ENCODE measurements at regions not wholly inside any gene's neighbourhood (a gene's known extent, or its start where the extent isn't known, plus 50 kb on each side); places are given as distances from the start of the nearest gene placed in this dataset.
A peak's percentile ranks its signal among the peaks of the same experiment; 100 is the strongest.

DNA sequence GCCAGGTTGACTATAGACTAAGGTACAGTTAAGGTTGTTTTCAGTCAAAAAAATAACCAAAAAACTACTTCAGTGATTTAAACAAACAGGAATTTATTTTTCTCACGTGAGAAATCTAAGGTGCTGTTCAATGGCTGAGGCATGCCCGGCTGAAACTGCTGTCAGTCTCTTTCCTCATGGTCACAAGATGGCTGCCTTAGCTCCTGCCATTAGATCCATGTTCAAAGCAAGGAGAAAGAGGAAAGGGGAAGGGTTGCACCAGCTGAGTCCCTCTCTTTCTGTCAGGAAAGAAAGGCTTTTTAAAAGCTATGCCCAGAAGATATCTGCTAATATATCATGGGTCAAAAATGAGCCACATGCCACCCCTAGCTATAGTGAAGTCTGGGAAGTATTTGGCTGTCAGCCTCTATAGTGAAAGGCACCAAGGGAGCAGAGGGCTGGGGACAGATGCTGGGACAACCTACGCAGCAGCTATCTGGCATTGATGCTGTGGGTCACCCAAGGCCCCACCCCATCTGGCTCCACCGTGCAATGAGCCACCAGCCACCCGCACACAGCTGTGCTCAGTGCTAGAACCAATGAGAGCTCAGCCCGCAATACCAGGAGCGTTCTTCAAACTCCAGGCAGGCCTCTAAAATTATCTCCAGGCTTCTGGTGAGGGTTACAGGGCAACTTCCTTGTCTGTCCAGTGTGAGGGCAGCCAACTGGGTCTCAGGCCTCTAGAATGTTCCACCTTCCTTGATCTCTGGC is 64.7 kb upstream of the GATA2 start:
- Histone ChIP-seq H3K27me3 (ENCODE audit: control insufficient read depth in 3 of 3, insufficient read depth in 3 of 3, low read depth in 1 of 3, low read length in 3 of 3) (peaks cover 0 to 64% (median 23%) of the 10 kb centered on the region in 3 experiments), H3K23ac (ENCODE audit: low read depth, low read length, poor library complexity) (no peak overlapping the region), H3K4me1 (ENCODE audit: control insufficient read depth in 2 of 2, insufficient read depth in 1 of 2, low read depth in 1 of 2, low read length in 2 of 2) (no peaks in the 10 kb centered on the region), H3K18ac (ENCODE audit: low read length) (no peak overlapping the region), H3K9me3 (replicated peaks in 1 of 2; ENCODE audit: control insufficient read depth in 2 of 2, insufficient read depth in 1 of 2, low read depth in 1 of 2, low read length in 2 of 2) (no peaks in the 10 kb centered on the region), H3K4ac (ENCODE audit: low read length) (no peak overlapping the region), H3K4me2 (ENCODE audit: insufficient read depth, low read length, poor library complexity, severe bottlenecking) (no peak overlapping the region), H3K27ac (replicated peaks; ENCODE audit: low read length) (no peak overlapping the region), H2BK120ac (ENCODE audit: low read depth, low read length) (no peak overlapping the region), H3K36me3 (replicated peaks in 1 of 2; ENCODE audit: control insufficient read depth in 2 of 2, insufficient read depth in 2 of 2, low read length in 2 of 2) (no peaks in the 10 kb centered on the region), H3K4me3 (ENCODE audit: low read length in 2 of 2) (no peak overlapping the region), H3K9ac (ENCODE audit: low read depth, low read length, poor library complexity) (no peak overlapping the region), H2AK5ac (ENCODE audit: low read depth, low read length) (no peak overlapping the region), H3K79me1 (ENCODE audit: low read depth, low read length) (no peaks in the 10 kb centered on the region), H4K91ac (ENCODE audit: low read depth, low read length, poor library complexity) (no peak overlapping the region), H2AFZ (ENCODE audit: low read length) (no peak overlapping the region), H2BK12ac (ENCODE audit: low read length) (no peak overlapping the region), H4K8ac (ENCODE audit: low read depth, low read length) (no peak overlapping the region), H3K14ac (ENCODE audit: low read length) (no peak overlapping the region), H2BK15ac (ENCODE audit: low read length) (no peak overlapping the region), H2BK5ac (ENCODE audit: low read length) (no peak overlapping the region)
- DNase-seq (ENCODE audit: low spot score), result no peak
- WGBS, 2 donors (ENCODE audit: extremely low coverage in 2 of 2, insufficient read length in 2 of 2, insufficient replicate concordance in 1 of 2), result no CpG with 5 or more reads among the region's 7 CpGs

DNA sequence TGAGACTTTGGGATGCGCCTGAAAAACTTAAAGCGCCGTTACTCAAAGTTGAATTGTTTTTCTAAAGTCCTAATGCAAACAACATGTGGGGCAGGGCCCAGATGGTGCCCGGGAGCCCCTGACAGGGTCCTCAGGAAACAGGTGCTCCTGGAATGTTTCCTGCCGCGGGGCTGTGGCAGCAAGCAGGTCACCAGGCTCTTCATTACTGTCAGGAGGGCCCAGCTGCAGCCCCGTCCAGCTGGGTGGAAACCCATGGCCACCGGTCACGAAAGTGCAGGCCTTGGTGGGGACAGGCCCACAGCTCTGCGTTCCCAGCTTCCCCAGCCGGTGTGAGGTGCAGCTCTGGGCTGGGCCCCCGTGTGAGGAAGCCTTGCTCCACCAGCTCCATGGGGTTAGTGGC is 63.9 kb upstream of the GATA2 start:
- no peak overlapping the region for H4K91ac ChIP-seq (ENCODE audit: low read depth, low read length, poor library complexity)
- H3K36me3 ChIP-seq (replicated peaks in 1 of 2; ENCODE audit: control insufficient read depth in 2 of 2, insufficient read depth in 2 of 2, low read length in 2 of 2), result no peaks in the 10 kb centered on the region
- H3K4ac ChIP-seq (ENCODE audit: low read length), result no peak overlapping the region
- no peak overlapping the region for H2BK12ac ChIP-seq (ENCODE audit: low read length)
- H3K4me3 ChIP-seq (ENCODE audit: low read length in 2 of 2), result no peak overlapping the region
- H2AK5ac ChIP-seq (ENCODE audit: low read depth, low read length), result no peak overlapping the region
- H3K18ac ChIP-seq (ENCODE audit: low read length), result no peak overlapping the region
- DNase-seq (ENCODE audit: low spot score), result no peak
- H2BK15ac ChIP-seq (ENCODE audit: low read length), result no peak overlapping the region
- no peaks in the 10 kb centered on the region for H3K79me1 ChIP-seq (ENCODE audit: low read depth, low read length)
- H3K27ac ChIP-seq (replicated peaks; ENCODE audit: low read length), result no peak overlapping the region
- no peaks in the 10 kb centered on the region for H3K4me1 ChIP-seq (ENCODE audit: control insufficient read depth in 2 of 2, insufficient read depth in 1 of 2, low read depth in 1 of 2, low read length in 2 of 2)
- H3K27me3 ChIP-seq (ENCODE audit: control insufficient read depth in 3 of 3, insufficient read depth in 3 of 3, low read depth in 1 of 3, low read length in 3 of 3), result peaks cover 0 to 61% (median 23%) of the 10 kb centered on the region in 3 experiments
- no peak overlapping the region for H3K4me2 ChIP-seq (ENCODE audit: insufficient read depth, low read length, poor library complexity, severe bottlenecking)
- WGBS, 2 donors (ENCODE audit: extremely low coverage in 2 of 2, insufficient read length in 2 of 2, insufficient replicate concordance in 1 of 2), result no CpG with 5 or more reads among the region's 12 CpGs
- H3K14ac ChIP-seq (ENCODE audit: low read length), result no peak overlapping the region
- H3K9me3 ChIP-seq (replicated peaks in 1 of 2; ENCODE audit: control insufficient read depth in 2 of 2, insufficient read depth in 1 of 2, low read depth in 1 of 2, low read length in 2 of 2), result no peaks in the 10 kb centered on the region
- H3K9ac ChIP-seq (ENCODE audit: low read depth, low read length, poor library complexity), result no peak overlapping the region
- no peak overlapping the region for H4K8ac ChIP-seq (ENCODE audit: low read depth, low read length)
- H2BK5ac ChIP-seq (ENCODE audit: low read length), result no peak overlapping the region
- no peak overlapping the region for H2AFZ ChIP-seq (ENCODE audit: low read length)
- no peak overlapping the region for H2BK120ac ChIP-seq (ENCODE audit: low read depth, low read length)
- H3K23ac ChIP-seq (ENCODE audit: low read depth, low read length, poor library complexity), result no peak overlapping the region

DNA sequence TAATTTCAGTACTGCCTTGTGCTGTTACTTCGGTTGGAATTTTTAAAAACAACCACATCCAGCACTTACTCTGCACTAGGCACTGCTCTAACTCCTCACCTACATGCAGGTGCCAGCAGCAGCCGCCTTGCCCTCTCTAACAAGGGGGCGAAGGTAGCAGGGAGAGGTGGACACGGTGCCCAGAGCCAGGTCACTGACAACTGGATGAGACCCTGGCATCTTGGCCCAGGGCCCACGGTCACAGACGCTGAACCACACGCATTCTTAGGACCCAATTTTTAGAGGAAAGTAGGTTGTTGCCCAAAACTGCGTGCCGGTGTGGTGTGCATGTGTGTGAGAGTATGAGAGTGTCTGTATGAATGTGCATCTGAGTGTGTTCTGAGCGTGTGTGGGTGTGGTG is 63.4 kb upstream of the GATA2 start:
- Histone ChIP-seq H3K9ac (ENCODE audit: low read depth, low read length, poor library complexity) (no peak overlapping the region), H4K91ac (ENCODE audit: low read depth, low read length, poor library complexity) (no peak overlapping the region), H3K23ac (ENCODE audit: low read depth, low read length, poor library complexity) (no peak overlapping the region), H2AFZ (ENCODE audit: low read length) (no peak overlapping the region), H2BK15ac (ENCODE audit: low read length) (peak overlapping the region; percentile 81), H3K36me3 (replicated peaks in 1 of 2; ENCODE audit: control insufficient read depth in 2 of 2, insufficient read depth in 2 of 2, low read length in 2 of 2) (no peaks in the 10 kb centered on the region), H2BK12ac (ENCODE audit: low read length) (peak overlapping the region; percentile 33), H3K9me3 (replicated peaks in 1 of 2; ENCODE audit: control insufficient read depth in 2 of 2, insufficient read depth in 1 of 2, low read depth in 1 of 2, low read length in 2 of 2) (no peaks in the 10 kb centered on the region), H3K79me1 (ENCODE audit: low read depth, low read length) (no peaks in the 10 kb centered on the region), H2AK5ac (ENCODE audit: low read depth, low read length) (peak overlapping the region; percentile 79), H2BK120ac (ENCODE audit: low read depth, low read length) (no peak overlapping the region), H3K4me2 (ENCODE audit: insufficient read depth, low read length, poor library complexity, severe bottlenecking) (no peak overlapping the region), H3K27me3 (ENCODE audit: control insufficient read depth in 3 of 3, insufficient read depth in 3 of 3, low read depth in 1 of 3, low read length in 3 of 3) (peaks cover 0 to 62% (median 21%) of the 10 kb centered on the region in 3 experiments), H4K8ac (ENCODE audit: low read depth, low read length) (no peak overlapping the region), H3K27ac (replicated peaks; ENCODE audit: low read length) (no peak overlapping the region), H3K18ac (ENCODE audit: low read length) (peak overlapping the region; percentile 50), H3K4me1 (ENCODE audit: control insufficient read depth in 2 of 2, insufficient read depth in 1 of 2, low read depth in 1 of 2, low read length in 2 of 2) (no peaks in the 10 kb centered on the region), H2BK5ac (ENCODE audit: low read length) (no peak overlapping the region), H3K4me3 (ENCODE audit: low read length in 2 of 2) (no peak overlapping the region), H3K4ac (ENCODE audit: low read length) (no peak overlapping the region), H3K14ac (ENCODE audit: low read length) (no peak overlapping the region)
- no peak for DNase-seq (ENCODE audit: low spot score)
- 100% methylated on average over 1 of the region's 10 CpGs; no CpG with 5 or more reads in 1 of the 2 donors for WGBS, 2 donors (ENCODE audit: extremely low coverage in 2 of 2, insufficient read length in 2 of 2, insufficient replicate concordance in 1 of 2)

DNA sequence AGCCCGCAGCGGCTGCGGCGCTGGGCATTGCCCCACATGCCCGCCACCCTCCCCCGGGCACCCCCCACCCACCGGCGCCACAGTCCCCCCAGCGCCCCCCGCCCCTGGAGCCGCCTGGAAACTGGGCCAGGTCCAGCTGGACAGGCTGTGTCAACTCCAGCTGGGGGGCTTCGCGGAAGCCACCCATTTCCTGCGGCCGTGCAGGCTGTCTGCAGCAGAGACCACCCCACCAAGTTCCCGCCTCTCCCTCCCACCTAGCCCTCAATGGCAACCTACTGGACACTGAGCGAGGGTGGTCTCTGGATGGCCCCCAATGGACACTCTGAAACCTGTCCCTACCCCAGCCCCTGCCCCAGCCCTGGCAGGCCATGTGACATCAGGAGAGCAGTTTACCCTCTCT is 62.8 kb upstream of the GATA2 start:
- Histone ChIP-seq H3K79me1 (ENCODE audit: low read depth, low read length) (no peaks in the 10 kb centered on the region), H2AK5ac (ENCODE audit: low read depth, low read length) (peak overlapping the region; percentile 42), H2AFZ (ENCODE audit: low read length) (no peak overlapping the region), H3K9me3 (replicated peaks in 1 of 2; ENCODE audit: control insufficient read depth in 2 of 2, insufficient read depth in 1 of 2, low read depth in 1 of 2, low read length in 2 of 2) (no peaks in the 10 kb centered on the region), H3K4me3 (ENCODE audit: low read length in 2 of 2) (no peak overlapping the region), H3K36me3 (replicated peaks in 1 of 2; ENCODE audit: control insufficient read depth in 2 of 2, insufficient read depth in 2 of 2, low read length in 2 of 2) (no peaks in the 10 kb centered on the region), H3K18ac (ENCODE audit: low read length) (peak overlapping the region; percentile 73), H3K4me2 (ENCODE audit: insufficient read depth, low read length, poor library complexity, severe bottlenecking) (no peak overlapping the region), H4K8ac (ENCODE audit: low read depth, low read length) (no peak overlapping the region), H3K27me3 (ENCODE audit: control insufficient read depth in 3 of 3, insufficient read depth in 3 of 3, low read depth in 1 of 3, low read length in 3 of 3) (peaks cover 0 to 62% (median 21%) of the 10 kb centered on the region in 3 experiments), H3K4me1 (ENCODE audit: control insufficient read depth in 2 of 2, insufficient read depth in 1 of 2, low read depth in 1 of 2, low read length in 2 of 2) (no peaks in the 10 kb centered on the region), H2BK120ac (ENCODE audit: low read depth, low read length) (no peak overlapping the region), H2BK15ac (ENCODE audit: low read length) (peak overlapping the region; percentile 81), H3K14ac (ENCODE audit: low read length) (no peak overlapping the region), H2BK5ac (ENCODE audit: low read length) (no peak overlapping the region), H4K91ac (ENCODE audit: low read depth, low read length, poor library complexity) (no peak overlapping the region), H3K9ac (ENCODE audit: low read depth, low read length, poor library complexity) (no peak overlapping the region), H3K23ac (ENCODE audit: low read depth, low read length, poor library complexity) (no peak overlapping the region), H2BK12ac (ENCODE audit: low read length) (peak overlapping the region; percentile 33), H3K27ac (replicated peaks; ENCODE audit: low read length) (no peak overlapping the region), H3K4ac (ENCODE audit: low read length) (no peak overlapping the region)
- no peak for DNase-seq (ENCODE audit: low spot score)
- WGBS, 2 donors (ENCODE audit: extremely low coverage in 2 of 2, insufficient read length in 2 of 2, insufficient replicate concordance in 1 of 2), result no CpG with 5 or more reads among the region's 17 CpGs

Data from neuronal stem cell (in vitro differentiated cells).